Testis (tissue), 2 donors: ENCODE measurements at regions not wholly inside any gene's neighbourhood (a gene's known extent, or its start where the extent isn't known, plus 50 kb on each side); places are given as distances from the start of the nearest gene placed in this dataset.

Source experiments
- CTCF ChIP-seq, 3 experiments: fragments of 450-650 bp in 2 of 3; fragments of 200-600 bp in 1 of 3; sonication (generic) in 1 of 3; IDR thresholded peaks; one replicate each; pipeline ENCODE4 v1.5.1; 2016 to 2019; ENCODE audit warnings: antibody characterized with exemption in 3 of 3, mild to moderate bottlenecking in 2 of 3, moderate library complexity in 1 of 3
- POLR2A ChIP-seq: fragments of 450-650 bp; IDR thresholded peaks from one replicate; pipeline ENCODE4 v1.6.1; 2017; ENCODE audit warnings: antibody characterized with exemption, mild to moderate bottlenecking, moderate library complexity

- TF ChIP-seq CTCF (IDR thresholded peaks at IDR 0.05), result no peak
- no peak for TF ChIP-seq POLR2A
These were observed 136.7 kb upstream of the C1QTNF7 start for GRCh38 chr4:15291122-15291521.
